NOMO-1 treated with DMSO at 0.1 percent for 48 hours (cell line): ENCODE measurements at regions not wholly inside any gene's neighbourhood (a gene's known extent, or its start where the extent isn't known, plus 50 kb on each side); places are given as distances from the start of the nearest gene placed in this dataset.
"Not testable (repeated sequence)": the region's sequence is repeated elsewhere in the genome, so short reads cannot be mapped to it uniquely, and the experiment has no call there.

ENCODE experiments used
- DNase-seq: peaks from one replicate; lab custom pipeline; 2025; ENCODE audit not compliant: unreplicated experiment; lab: John Stamatoyannopoulos, UW

DNA sequence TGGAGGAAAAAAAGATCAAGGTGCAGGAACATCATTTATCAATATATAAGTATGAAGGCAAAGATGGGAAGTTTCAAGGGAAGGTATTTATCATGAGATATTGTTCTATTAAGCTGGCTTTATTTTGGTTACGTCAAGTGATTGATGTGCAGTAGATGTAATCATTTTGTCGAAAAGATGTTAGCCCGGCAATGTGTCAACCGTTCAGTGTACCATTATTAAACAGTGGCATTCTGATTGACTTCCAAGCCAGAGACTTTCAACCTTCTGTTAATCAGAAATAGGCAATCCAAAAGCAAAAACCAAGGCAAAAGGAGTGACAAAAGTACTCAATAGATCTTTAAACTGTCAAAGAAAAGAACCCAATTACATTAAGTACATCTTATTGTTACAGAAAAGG, 1340.3 kb upstream of the GOT2 start:
- DNase-seq: no peak

DNA sequence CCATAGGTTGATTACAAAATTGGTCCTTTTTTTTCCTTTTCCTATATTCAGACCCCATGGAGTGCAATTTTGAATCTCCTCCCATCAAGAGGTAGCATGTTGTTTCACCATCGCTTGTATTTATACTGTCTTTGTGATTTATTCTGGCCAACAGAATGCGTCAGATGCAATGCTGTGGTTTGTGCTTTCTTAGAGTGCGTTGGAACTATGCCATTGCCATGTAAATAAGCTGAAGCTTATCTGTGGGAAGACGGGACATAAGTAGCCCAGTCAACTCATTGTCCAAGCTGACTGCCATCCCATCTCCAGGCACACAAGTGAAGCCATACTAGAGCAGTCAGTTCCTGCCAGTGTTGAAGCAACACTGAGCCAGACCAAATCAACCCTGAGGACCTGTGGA, 1339.3 kb upstream of the GOT2 start:
- no peak for DNase-seq

DNA sequence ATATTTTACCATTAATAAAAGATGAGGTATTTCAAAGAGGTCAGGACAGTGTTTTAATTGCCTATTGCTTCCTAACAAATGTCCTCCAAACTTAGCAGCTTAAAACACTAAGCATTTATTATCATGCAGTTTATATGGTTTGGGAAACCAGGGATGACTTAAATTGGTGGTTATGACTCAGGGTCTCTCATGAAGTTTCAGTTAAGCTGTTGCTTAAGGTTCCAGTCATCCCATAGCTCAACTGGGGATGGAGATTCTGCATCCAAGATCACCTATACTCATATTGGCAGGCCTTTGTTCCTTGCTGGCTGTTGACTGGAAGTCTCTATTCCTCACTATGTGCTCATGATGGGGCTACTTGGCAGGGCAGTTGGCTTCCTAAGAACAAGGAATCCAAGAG, 1329.9 kb upstream of the GOT2 start:
- no peak for DNase-seq

DNA sequence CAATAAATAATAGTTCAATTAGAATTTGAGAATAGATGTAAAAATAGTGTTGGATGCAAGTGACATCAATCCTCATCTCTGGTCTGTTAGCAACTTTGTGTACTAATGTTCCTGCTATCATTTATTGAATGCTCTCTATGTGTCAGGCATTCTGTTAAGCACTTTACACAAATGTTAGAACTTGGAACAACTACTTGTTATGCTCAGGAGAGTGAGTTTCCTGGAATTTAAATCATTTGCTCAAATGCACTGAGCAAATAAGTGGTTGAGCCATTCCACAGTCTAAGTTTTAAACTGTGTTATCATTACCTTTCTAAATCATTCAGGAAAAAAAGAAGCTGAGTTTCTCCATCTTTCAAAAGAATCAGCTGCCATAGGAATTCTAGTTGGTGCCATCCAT, 1327.3 kb upstream of the GOT2 start:
- no peak for DNase-seq

DNA sequence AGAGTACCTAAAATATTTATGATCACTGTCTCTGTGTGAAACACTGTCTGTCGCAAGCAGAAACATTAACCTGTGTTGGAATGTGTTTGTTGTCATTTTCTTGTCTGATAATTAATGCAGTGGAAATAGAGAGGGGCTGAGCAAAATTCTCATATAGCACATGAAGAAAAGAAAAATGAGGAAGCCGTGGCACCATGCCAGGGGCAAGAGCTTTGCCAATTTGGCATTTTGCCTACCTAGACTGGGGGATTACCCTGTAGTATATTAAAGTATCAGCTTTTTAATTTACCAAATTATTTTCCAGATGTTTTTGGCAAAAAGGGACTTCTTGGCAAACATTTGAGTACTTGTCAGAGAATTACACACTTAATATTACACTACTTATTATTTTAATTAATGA, 1326.6 kb upstream of the GOT2 start:
- no peak for DNase-seq

DNA sequence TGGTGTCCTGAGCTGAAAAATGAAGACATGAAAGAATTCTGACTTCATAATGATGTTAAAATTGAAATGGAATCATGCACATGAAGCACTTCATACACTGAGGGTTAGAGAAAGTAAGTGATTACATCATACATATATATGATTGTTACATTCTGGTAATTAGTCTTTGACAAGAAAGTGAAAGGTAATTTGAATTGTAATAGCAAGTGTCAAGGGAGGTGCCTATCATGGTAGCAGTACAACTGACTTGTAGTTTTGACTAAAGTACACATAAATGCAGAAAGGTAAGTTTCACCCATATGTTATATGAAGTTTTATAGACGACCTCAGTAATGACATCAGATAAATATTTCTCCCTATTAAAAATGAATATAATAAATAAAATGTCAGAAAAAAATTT, 1325.0 kb upstream of the GOT2 start:
- DNase-seq: no peak

DNA sequence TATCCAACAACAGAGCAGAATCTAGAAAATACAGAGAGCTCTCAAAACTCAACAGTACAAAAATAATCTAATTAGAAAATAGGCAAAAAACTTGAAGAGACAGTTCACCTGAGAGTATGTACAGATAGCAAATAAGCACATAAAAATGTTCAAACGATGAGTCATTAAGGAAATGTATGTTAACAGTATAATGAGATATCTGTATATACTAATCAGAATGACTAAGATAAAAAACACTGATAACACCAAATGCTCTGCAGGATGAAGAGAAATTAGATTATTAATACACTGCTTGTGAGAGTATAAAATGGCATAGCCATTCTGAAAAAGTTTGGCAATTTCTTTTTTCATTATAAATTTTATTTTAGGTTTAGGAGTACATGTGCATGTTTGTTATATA, 1307.6 kb upstream of the GOT2 start:
- no peak for DNase-seq

DNA sequence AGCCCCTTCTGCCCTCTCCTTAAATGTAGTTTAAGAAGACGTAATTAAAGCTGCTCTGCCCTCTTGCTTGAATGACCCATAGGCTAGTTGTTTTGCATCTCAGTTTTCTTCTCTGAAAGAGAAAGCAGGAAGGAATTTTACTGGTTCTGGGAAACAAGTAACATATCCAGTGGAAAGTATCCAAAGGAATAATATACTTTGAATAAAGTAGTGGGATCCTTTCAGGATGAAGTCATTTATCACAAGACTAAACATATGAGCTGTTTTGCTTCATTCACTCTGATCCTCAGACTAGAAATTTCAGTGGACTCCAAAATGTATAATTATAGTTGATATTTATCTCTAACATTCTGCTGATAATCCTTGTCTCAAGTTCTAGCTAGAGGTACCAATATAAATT, 1297.6 kb upstream of the GOT2 start:
- no peak for DNase-seq

DNA sequence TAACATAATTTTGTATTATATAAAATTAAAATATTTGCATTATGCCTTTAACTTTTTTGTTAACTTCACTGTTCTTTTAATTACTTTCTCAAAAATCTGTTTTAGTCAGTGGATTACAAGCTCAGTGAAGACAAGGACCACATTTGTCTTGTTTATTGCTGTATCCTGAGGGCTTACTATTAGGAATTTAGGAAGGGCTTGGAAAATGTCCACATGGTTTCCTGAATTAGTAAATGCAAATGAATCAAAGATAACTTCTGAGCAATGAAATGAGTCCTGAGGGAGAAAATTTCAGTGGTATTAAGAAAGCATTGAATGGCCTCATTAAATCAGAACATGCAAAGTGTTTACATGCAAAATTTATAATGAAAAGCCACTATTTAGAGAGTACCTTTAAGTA, 1293.2 kb upstream of the GOT2 start:
- no peak for DNase-seq

DNA sequence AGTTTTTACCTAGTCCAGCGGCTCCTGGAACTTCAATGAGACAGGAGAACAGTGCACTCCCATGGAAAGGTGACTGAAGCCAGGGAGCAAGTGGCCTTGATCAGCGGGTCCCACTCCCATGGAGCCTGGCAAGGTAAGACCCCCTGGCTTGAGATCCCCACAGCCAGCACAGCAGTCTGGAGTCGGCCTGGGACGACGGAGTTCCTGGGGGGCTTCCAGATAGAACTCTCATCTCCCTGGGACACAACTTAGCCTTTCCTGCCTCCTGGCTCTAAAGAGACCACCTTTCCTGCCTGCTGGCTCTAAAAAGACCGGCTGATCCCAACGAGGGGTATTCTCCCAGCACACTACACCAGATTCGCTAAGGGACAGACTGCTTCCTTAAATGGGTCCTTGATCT, 1279.0 kb upstream of the GOT2 start:
- no peak for DNase-seq

DNA sequence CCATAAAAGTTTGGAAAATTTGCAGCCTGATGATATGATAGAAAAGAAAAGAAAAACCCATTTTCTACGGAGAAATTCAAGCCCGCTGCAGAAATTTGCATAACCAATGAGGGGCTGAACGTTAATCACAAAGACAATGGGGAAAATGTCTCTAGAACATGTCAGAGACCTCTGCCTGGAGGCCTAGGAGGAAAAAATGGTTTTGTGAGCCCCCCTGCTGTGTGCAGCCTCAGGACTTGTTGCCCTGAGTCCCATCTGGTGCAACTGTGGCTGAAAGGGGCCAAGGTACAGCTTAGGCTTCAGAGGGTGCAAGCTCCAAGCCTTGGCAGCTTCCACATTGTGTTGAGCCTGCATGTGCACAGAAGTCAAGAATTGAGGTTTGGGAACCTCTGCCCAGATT, 1267.4 kb upstream of the GOT2 start:
- no peak for DNase-seq

DNA sequence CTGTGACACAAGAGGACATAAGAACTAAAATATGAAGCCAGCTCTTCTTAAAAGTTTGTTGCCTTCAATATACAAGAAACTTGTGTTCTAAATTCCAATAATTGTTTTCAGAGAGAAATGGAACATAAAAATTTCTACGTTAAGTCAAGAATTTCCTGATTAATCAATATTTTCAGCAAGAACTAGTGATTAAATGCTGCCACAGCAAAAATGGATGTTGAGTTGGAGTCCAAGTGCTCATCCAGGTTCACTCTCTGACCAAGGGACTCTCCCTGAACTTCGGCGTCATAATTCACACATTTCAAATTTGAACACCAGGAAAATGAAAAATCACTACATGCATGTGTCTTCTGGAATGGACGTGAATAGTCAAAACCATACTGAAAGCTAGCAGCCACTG, 1263.6 kb upstream of the GOT2 start:
- DNase-seq: no peak

DNA sequence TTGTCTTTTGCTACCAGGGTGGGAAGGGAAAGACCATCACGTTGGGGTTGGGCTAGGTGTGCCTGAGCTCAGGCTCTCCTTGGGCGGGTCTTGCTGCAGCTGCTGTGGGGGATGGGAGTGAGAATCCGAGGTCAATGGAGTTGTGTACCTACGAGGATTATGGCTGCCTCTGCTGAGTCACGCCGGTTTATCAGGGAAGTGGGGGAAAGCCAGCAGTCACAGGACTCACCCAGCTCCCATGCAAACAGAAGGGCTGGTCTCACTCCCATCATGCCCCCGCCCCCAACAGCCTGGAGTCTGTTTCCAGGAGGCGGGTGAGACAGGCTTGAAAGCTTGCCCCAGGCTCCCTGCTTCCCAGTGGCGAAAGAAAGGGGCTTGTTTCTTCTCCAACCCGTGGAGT, 1259.0 kb upstream of the GOT2 start:
- DNase-seq: no peak

DNA sequence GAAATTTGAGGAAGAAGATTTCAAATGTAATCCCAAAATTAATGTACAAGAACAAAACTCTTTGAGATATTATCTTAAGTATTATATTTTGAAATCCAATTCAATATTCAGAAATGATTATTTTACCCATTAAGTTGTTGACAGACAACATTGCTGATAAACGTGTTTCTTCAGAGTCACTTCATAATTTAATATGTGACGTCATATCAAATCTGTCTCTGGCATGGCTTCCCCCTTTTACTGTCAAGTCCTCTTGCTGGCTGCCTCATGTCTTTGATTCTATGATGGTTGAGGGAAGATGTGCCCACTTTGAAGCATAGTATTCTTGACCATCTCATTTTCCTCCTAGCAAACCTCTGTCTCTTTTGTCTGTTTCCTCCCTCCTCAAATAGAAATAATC, 1257.1 kb upstream of the GOT2 start:
- DNase-seq: no peak

DNA sequence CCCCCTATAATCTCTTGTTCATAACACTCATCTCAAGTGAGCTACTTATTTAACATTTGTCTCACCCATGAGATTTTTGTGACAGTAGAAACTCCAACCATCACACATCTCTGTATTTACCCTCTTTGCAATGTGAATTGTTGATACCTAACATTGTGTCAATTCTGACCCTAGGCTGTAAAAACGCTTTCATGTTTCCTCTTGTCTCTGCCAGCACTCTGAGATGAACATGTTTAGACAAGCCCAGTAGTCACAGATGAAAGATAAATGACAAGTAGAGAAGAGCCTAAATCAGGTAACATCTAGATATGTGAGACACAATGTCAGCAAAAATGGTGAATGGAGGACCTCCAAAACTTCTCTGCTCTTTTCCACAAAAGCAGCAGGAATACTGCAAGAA, 1254.5 kb upstream of the GOT2 start:
- no peak for DNase-seq

DNA sequence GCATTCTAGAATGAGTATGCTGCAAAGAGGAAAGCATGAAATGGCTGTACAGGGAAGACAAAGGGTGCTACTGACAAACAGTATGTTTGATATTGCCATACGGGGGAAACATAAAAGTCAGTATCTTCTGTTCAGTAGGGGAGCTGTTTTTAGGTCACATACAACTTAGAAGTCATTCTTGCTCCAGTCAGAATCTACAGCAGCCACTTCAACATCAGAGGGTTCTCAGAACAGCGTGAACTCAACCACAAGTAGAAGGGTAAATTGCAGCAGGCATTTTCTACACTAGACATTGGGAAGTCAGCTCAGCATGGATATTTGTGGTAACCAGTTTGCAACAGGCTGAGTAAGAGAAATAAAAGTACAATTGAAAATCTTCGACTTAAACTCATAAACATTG, 1241.8 kb upstream of the GOT2 start:
- no peak for DNase-seq

DNA sequence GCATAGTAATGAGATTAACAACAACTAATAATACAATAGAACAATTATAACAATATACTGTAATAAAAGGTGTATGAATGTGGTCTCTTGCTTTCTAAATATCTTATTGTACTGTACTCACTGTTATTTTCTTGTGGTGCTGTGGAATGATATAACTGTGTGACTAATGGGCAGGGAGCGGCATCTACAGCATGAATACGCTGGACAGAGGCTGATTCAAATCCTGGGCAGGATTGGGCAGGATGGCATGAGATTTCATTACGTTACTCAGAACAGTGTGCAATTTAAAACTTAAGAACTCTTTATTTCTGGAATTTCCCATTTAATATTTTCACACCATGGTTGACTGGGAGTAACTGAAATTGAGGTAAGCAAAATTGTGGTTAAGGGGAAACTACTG, 1239.8 kb upstream of the GOT2 start:
- DNase-seq: no peak

DNA sequence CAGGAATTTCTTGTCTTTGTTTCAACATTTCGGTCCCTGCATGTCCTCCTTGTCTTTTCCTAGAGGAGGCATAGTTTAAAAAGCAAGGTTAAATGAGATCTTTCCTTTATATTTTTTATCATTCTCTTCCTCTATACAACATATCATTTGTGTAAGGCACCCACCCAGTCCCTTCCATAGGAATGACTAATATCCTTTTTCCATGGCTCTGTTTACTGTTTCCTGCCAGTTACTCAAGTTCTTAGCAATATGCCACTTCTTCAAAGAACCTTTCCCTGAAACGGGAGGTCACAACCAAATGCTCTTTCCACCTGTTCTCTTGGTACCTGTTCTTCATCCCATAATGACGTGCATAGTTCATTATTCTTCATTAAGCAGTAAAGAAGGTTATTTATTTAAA, 1237.1 kb upstream of the GOT2 start:
- no peak for DNase-seq

DNA sequence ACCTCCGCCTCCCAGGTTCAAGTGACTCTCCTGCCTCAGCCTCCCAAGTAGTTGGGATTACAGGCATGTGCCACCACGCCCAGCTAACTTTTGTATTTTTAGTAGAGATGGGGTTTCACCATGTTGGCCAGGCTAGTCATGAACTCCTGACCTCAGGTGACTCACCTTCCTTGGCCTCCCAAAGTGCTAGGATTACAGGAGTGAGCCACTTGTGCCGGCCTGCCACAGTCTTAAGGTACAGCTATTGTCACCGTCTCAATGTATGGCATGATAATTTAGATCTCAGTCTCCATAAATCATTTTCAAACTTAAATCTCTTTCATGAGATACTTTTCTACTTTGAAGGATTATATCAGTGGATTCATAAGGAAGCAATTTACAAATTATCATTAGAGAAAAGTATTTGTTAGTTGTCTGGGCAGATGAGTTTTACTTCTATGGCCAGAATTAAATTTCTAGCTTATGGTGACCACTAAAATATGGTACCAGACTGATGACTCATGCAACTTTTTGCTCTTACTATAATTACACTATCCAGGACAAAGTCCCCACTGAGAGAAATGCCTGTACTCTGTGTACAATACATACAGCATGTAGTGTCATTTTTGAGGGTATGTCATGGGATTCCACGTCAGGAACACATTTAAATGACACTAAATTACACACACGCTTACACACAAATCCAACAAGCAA, 1230.3 kb upstream of the GOT2 start:
- DNase-seq: no peak

DNA sequence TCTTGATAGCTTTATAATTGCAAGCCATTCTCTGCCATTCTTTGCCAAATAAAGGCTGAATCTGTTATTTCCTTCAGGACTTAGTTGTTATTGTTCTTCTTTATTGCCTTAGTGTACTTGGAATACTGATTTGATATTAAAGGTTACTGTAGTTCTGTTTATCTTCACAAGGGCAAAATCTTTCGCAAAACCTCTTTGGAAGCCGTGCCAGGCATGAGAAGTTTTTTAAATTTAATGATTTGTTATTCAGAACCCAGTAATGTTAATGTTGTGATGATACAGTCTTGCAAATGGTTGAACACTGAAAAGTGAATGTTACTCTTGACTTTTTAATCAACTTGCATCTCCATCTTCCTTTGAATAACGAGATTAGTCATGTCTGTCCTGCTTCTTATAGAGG, 1225.2 kb upstream of the GOT2 start:
- DNase-seq: no peak

DNA sequence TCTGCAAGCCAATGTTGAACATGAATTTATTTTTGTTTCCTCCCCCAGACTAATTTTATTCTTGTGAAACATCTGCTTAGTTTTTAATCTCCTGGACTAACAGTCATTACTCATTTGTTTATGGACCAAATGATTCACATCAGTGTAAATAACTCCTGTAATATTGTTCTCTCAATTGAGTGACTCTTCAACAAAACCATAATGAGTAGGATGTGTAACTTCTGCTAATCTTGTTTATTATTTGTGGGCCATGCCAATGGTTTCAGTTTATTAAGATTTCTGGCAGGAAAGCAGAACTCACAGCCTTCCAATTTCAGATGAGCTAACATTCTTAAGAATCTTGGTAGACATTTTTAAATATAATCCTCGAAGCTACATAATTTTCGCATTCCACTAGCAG, 1216.3 kb upstream of the GOT2 start:
- DNase-seq: no peak

DNA sequence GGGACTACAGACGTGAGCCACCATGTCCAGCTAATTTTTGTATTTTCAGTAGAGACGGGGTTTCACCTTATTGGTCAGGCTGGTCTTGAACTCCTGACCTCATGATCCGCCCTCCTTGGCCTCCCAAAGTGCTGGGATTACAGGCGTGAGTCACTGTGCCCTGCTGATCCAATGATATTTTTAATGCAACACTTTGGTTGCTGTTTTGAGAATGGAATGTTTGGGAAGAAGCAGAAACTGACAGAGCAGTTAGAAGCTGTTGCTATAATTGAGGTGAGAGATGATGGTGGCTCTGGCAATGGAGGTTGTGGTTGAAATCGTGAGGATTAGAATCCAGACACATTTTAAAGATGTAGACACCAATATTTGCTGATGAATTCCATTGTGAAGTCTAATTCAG, 1209.9 kb upstream of the GOT2 start:
- not testable (repeated sequence) for DNase-seq

DNA sequence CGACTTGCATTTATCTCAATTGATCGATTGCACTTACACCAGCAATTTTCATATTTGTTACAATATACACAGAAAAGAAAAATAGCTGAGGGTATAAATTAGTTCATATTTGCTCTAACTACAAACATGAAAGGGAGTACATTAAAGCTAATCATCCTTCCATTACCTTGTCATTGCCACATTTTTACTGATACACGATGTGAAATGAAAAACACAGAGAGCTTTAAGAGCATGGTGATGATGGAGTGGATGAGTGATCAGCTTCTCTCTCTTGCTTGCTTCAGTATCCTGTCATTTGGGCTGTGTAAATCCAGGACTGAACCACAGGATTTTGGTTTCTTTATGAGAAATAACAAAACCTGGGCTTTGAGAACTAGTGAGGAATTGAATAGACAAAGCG, 1207.5 kb upstream of the GOT2 start:
- DNase-seq: no peak

DNA sequence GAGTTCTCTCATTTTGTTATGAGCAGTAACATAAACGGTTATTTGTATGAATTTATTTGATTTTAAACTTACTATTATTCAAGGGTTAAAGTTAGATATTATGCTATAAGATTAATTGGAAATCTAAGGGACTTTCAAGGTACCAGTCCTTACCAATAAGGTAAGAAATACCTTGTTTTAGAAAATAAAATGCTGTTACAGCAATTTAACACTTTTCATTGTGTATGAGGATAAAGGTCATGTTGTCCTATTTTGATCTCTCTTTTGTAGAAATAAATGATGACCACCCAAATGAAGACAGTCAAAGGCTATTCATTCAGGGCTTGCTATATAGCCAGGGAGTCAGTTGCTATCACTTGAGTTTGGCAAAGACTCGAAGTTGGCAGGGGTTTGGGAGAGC, 1185.9 kb upstream of the GOT2 start:
- DNase-seq: no peak
